ENCODE measurements at regions not wholly inside any gene's neighbourhood (a gene's known extent, or its start where the extent isn't known, plus 50 kb on each side); places are given as distances from the start of the nearest gene placed in this dataset.
"Not testable (repeated sequence)": the region's sequence is repeated elsewhere in the genome, so short reads cannot be mapped to it uniquely, and the experiment has no call there.

- DNase-seq (ENCODE audit: low read depth in 1 of 2, low spot score in 1 of 2): no peak
Observed at GRCh38 chr12:127048057-127048456, 1218.9 kb upstream of the TMEM132C start.

GRCh38 chr12:127048525-127048924 is 1218.4 kb upstream of the TMEM132C start:
- DNase-seq (ENCODE audit: low read depth in 1 of 2, low spot score in 1 of 2): not testable (repeated sequence)

GRCh38 chr12:127051139-127051538 is 1215.8 kb upstream of the TMEM132C start:
- no peak for DNase-seq (ENCODE audit: low read depth in 1 of 2, low spot score in 1 of 2)

- no peak for DNase-seq (ENCODE audit: low read depth in 1 of 2, low spot score in 1 of 2)
Observed at GRCh38 chr12:127052511-127053232, 1214.3 kb upstream of the TMEM132C start.

GRCh38 chr12:127054531-127054930 is 1212.4 kb upstream of the TMEM132C start:
- no peak for DNase-seq (ENCODE audit: low read depth in 1 of 2, low spot score in 1 of 2)

GRCh38 chr12:127060310-127060847 is 1206.6 kb upstream of the TMEM132C start:
- no peak for DNase-seq (ENCODE audit: low read depth in 1 of 2, low spot score in 1 of 2)

GRCh38 chr12:127060933-127061332 is 1206.0 kb upstream of the TMEM132C start:
- DNase-seq (ENCODE audit: low read depth in 1 of 2, low spot score in 1 of 2): no peak

- DNase-seq (ENCODE audit: low read depth in 1 of 2, low spot score in 1 of 2): no peak
Observed at GRCh38 chr12:127063339-127064072, 1203.5 kb upstream of the TMEM132C start.

GRCh38 chr12:127064207-127064606 is 1202.8 kb upstream of the TMEM132C start:
- DNase-seq (ENCODE audit: low read depth in 1 of 2, low spot score in 1 of 2): no peak

- no peak for DNase-seq (ENCODE audit: low read depth in 1 of 2, low spot score in 1 of 2)
Observed at GRCh38 chr12:127065595-127065994, 1201.4 kb upstream of the TMEM132C start.

GRCh38 chr12:127070515-127071157 is 1196.3 kb upstream of the TMEM132C start:
- DNase-seq (ENCODE audit: low read depth in 1 of 2, low spot score in 1 of 2): no peak

GRCh38 chr12:127074161-127074560 is 1192.8 kb upstream of the TMEM132C start:
- no peak for DNase-seq (ENCODE audit: low read depth in 1 of 2, low spot score in 1 of 2)

GRCh38 chr12:127075981-127076380 is 1191.0 kb upstream of the TMEM132C start:
- DNase-seq (ENCODE audit: low read depth in 1 of 2, low spot score in 1 of 2): no peak

GRCh38 chr12:127077262-127078045 is 1189.5 kb upstream of the TMEM132C start:
- DNase-seq (ENCODE audit: low read depth in 1 of 2, low spot score in 1 of 2): no peak

- no peak for DNase-seq (ENCODE audit: low read depth in 1 of 2, low spot score in 1 of 2)
Observed at GRCh38 chr12:127078577-127079350, 1188.2 kb upstream of the TMEM132C start.

- DNase-seq (ENCODE audit: low read depth in 1 of 2, low spot score in 1 of 2): no peak
Observed at GRCh38 chr12:127079636-127080035, 1187.3 kb upstream of the TMEM132C start.

- no peak for DNase-seq (ENCODE audit: low read depth in 1 of 2, low spot score in 1 of 2)
Observed at GRCh38 chr12:127081058-127081457, 1185.9 kb upstream of the TMEM132C start.

GRCh38 chr12:127083008-127083949 is 1183.7 kb upstream of the TMEM132C start:
- DNase-seq (ENCODE audit: low read depth in 1 of 2, low spot score in 1 of 2): peak in 1 of 2 donors; percentile 11

GRCh38 chr12:127101076-127101475 is 1165.9 kb upstream of the TMEM132C start:
- no peak for DNase-seq (ENCODE audit: low read depth in 1 of 2, low spot score in 1 of 2)
